DND-41 (cell line): ENCODE measurements at regions not wholly inside any gene's neighbourhood (a gene's known extent, or its start where the extent isn't known, plus 50 kb on each side); places are given as distances from the start of the nearest gene placed in this dataset.

Source experiments
- CTCF ChIP-seq: IDR thresholded peaks from 2 replicates; pipeline ENCODE4 v1.5.1; 2012; ENCODE audit warnings: borderline replicate concordance, low read length, moderate library complexity, mild to moderate bottlenecking; ENCODE audit not compliant: poor library complexity, severe bottlenecking; ENCODE audit errors: extremely low read depth
- EZH2 ChIP-seq: IDR thresholded peaks from 3 replicates; pipeline ENCODE4 v1.6.1; 2012; ENCODE audit warnings: borderline replicate concordance, low read depth, mild to moderate bottlenecking, moderate library complexity, low read length, inconsistent platforms; ENCODE audit not compliant: severe bottlenecking

- TF ChIP-seq CTCF (no peak), EZH2 (no peak)
These were observed 314.1 kb downstream of the LIG4 start for GRCh38 chr13:107901230-107901629.
